ENCODE measurements at regions not wholly inside any gene's neighbourhood (a gene's known extent, or its start where the extent isn't known, plus 50 kb on each side); places are given as distances from the start of the nearest gene placed in this dataset.
A peak's percentile ranks its signal among the peaks of the same experiment; 100 is the strongest.

DNA sequence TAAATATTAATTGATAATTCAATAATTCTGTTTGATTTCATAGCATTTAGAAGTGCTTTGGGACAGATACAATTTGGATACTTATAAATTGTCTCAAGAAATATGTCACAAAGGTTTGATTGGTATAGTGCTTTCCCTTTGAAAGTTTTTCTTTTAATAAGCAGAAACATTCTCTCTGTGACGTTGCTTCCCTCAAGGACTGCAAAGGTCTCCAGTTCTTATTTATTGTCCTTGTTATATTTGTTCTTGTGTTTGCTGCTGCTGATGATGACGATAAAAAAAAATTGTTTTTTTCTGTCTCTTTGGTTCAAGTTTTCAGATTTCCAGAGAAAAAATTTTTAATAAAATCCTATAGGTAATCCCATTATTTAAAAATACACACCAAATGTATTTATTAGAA lies 176.3 kb upstream of the CLEC14A start:
- no peak for DNase-seq (ENCODE audit: low read depth)
- TF ChIP-seq, protein P1, sequence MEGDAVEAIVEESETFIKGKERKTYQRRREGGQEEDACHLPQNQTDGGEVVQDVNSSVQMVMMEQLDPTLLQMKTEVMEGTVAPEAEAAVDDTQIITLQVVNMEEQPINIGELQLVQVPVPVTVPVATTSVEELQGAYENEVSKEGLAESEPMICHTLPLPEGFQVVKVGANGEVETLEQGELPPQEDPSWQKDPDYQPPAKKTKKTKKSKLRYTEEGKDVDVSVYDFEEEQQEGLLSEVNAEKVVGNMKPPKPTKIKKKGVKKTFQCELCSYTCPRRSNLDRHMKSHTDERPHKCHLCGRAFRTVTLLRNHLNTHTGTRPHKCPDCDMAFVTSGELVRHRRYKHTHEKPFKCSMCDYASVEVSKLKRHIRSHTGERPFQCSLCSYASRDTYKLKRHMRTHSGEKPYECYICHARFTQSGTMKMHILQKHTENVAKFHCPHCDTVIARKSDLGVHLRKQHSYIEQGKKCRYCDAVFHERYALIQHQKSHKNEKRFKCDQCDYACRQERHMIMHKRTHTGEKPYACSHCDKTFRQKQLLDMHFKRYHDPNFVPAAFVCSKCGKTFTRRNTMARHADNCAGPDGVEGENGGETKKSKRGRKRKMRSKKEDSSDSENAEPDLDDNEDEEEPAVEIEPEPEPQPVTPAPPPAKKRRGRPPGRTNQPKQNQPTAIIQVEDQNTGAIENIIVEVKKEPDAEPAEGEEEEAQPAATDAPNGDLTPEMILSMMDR (IDR thresholded peaks at IDR 0.05; ENCODE audit: low read length, missing control alignments) = no peak
- H3K4me3 ChIP-seq (replicated peaks; ENCODE audit: low read depth, low read length) = no peak overlapping the region

GRCh38 chr14:38431156-38431555 lies 175.3 kb upstream of the CLEC14A start:
- TF ChIP-seq, protein P1 (IDR thresholded peaks at IDR 0.05; ENCODE audit: low read length, missing control alignments) = no peak
- no peak overlapping the region for H3K4me3 ChIP-seq (replicated peaks; ENCODE audit: low read depth, low read length)
- no peak for DNase-seq (ENCODE audit: low read depth)

- no peak for DNase-seq (ENCODE audit: low read depth)
- H3K4me3 ChIP-seq (replicated peaks; ENCODE audit: low read depth, low read length) = no peak overlapping the region
- TF ChIP-seq, protein P1 (IDR thresholded peaks at IDR 0.05; ENCODE audit: low read length, missing control alignments) = no peak
These were observed 174.6 kb upstream of the CLEC14A start for GRCh38 chr14:38430522-38430921.

DNA sequence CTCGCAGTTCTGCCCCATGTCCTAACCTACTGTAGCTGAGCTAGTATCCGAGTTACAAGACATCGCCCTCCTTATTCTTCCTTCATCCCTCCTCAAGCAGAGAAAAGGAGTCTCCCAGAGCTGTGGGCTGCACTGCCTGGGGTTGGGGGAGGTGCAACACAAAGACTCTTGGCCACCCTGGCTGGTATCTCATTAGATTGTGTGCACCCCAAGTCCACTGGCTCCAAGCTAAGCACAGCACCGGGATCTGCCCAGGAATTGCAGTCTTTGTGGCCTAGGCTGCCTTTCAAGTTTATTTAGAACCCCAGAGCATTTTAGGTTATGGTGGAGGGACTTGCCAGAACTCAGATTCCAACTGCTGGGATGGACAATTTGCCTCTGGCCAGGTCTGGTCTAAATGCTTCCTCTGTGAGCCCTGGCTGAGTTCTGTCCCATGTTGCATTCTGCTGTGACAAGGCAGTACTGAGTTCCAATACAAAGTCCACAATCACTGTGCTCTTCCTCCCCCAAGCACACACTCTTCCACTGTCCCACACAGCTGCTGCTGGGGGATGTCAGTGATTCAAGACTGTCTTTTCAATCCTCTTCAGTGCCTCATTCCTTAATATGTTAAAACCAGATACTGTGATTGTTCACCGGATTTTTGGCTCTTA lies 169.6 kb upstream of the CLEC14A start:
- H3K4me3 ChIP-seq (replicated peaks; ENCODE audit: low read depth, low read length) = no peak overlapping the region
- TF ChIP-seq, protein P1 (IDR thresholded peaks at IDR 0.05; ENCODE audit: low read length, missing control alignments) = no peak
- DNase-seq (ENCODE audit: low read depth) = no peak

DNA sequence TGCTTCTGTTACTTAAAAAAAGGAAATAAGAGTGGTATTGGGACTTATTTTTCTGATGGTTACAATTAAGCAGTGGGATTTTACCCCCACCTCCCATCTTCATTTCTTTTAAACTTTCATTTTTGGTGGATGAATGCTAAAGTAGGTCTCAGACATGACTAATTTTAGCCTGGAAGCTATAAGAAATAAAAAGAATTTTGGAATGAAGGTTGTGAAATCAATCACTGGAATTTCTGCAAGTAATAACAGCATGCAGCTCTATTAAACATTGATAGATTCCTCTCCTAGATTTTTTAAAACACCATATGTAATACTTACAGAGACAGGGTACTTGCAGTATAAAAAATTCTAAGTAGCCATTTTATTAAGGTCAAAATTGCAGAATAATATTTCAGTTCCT lies 164.2 kb upstream of the CLEC14A start:
- TF ChIP-seq, protein P1 (IDR thresholded peaks at IDR 0.05; ENCODE audit: low read length, missing control alignments) = no peak
- DNase-seq (ENCODE audit: low read depth) = peak; percentile 51
- no peak overlapping the region for H3K4me3 ChIP-seq (replicated peaks; ENCODE audit: low read depth, low read length)

DNA sequence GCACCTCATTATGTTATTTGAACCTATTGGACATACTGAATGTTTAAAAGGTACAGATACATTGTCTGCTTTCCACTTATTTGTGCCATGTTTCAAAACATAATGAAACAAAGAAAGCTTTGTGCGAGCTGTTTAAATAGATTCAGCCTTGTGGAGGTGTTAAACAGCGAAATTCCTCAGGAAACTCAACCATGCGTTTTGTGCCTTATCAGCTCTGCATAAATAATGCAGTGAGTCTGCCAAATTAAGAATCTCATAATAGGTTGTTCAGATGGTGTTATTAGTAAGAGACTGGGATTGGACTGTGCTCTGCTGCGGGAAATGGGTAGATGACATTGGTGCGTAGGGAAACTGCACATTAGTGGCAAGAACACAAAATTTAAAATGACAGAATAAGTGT lies 163.7 kb upstream of the CLEC14A start:
- DNase-seq (ENCODE audit: low read depth) = no peak
- TF ChIP-seq, protein P1 (IDR thresholded peaks at IDR 0.05; ENCODE audit: low read length, missing control alignments) = no peak
- H3K4me3 ChIP-seq (replicated peaks; ENCODE audit: low read depth, low read length) = no peak overlapping the region

GRCh38 chr14:38412654-38413053 lies 156.8 kb upstream of the CLEC14A start:
- DNase-seq (ENCODE audit: low read depth) = no peak
- TF ChIP-seq, protein P1 (IDR thresholded peaks at IDR 0.05; ENCODE audit: low read length, missing control alignments) = no peak
- H3K4me3 ChIP-seq (replicated peaks; ENCODE audit: low read depth, low read length) = no peak overlapping the region

All from fibroblast of pulmonary artery (primary cell).